GM19455 (cell line): ENCODE measurements at regions not wholly inside any gene's neighbourhood (a gene's known extent, or its start where the extent isn't known, plus 50 kb on each side); places are given as distances from the start of the nearest gene placed in this dataset.

Experiments used
- ATAC-seq: cut with Tn5 transposase; IDR thresholded peaks from one replicate; pipeline ENCODE4 v1.9.1; 2021; ENCODE audit not compliant: unreplicated experiment

DNA sequence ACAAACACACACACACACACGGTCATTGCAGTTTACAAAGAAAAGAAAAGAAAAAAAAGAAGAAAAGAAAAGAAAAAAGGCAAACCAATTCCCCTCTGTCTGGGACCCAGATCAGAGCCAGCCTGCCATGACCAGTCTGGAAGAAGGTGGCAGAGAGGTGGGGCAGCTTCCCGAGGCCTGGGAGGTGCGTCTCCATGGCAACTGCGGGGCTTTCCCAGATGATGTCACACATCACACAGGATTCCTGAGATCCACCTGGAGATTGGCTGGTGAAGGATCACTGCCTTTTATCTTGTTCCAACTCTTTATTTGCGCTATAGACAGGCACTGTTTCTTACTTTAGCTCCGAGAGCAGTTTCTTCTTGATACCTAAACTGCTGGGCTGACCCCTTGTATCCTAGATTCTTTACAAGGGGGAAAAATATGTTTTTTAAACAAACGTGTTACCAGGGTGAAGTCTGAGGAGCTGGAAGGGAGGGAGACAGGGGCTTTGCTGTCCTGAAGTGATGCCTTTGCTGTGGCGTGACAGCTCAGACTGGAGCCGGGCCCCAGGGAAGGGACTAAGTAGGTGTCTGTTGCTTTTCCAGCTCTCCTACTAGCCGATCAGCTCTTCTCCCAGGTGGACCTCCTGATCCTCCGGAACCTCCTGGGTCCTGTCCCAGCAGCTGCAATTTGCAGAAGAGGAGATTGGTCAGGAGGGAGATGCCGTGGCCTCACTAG is 298.5 kb downstream of the KLF6 start:
- ATAC-seq, result no peak

DNA sequence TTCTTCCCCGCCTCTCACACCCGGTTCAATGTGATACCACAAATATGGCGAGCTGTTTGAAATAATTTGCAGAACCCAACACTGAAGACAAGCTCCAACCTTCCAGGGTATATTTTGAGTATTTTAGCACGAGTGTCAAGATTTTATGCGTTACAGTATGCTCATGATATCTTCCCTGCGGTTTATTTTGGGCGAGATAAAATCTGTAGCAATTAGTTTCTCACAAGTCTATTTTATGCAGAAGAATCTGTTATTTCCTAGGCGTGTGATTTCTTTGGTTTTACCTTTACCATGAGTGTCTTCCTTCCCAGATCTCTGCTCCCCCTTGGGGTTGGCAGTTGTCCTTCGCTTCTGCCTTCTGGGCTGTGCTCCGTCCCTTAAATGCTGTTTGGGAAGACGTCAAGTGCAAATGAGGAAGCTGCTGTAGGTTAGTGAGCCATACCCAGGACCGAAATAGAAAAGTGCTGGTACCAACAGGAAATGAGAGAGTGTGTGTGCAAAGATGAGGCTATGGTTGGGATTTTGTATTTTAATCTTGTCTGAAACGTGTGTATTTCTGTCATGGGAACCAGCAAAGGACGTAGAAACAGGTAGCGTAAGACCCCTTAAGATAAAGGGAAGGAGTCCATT is 299.8 kb downstream of the KLF6 start:
- ATAC-seq, result peak; percentile 45

DNA sequence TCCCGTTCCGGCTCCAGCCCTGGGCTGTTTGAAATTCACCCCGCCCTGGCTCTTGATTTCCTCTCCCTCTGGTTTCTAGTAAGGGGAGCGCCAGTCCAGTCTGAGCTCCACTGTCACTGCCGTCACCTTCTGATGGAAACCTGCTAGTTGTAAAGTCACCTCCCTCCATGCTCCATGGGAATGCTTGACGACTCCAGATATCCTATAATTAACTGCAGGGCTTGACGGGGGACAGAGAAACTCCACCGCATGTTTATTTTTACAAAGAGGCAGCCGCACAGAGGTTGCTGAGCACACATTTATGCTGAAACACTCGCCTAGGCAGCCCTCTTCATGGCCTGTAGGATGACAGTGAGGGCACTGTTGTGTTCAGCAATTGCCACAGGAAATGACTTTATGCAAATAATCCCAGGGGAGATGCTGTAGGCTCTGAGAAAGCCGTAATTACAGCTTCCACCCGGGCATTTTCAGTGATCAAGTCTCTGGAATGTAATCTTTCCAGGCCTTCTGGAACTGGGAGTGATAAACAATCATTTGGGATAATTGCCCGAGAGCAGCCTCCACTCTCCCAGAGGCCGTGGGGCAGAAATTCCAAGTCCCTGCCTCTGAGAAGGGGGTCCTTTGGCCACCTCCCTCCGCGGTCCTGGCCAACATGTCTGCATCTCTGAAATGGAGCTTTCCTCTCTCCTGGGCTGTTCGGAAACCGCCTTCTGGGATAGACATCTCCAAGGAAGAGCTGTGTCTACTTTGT is 300.5 kb downstream of the KLF6 start:
- peak; percentile 82 for ATAC-seq

DNA sequence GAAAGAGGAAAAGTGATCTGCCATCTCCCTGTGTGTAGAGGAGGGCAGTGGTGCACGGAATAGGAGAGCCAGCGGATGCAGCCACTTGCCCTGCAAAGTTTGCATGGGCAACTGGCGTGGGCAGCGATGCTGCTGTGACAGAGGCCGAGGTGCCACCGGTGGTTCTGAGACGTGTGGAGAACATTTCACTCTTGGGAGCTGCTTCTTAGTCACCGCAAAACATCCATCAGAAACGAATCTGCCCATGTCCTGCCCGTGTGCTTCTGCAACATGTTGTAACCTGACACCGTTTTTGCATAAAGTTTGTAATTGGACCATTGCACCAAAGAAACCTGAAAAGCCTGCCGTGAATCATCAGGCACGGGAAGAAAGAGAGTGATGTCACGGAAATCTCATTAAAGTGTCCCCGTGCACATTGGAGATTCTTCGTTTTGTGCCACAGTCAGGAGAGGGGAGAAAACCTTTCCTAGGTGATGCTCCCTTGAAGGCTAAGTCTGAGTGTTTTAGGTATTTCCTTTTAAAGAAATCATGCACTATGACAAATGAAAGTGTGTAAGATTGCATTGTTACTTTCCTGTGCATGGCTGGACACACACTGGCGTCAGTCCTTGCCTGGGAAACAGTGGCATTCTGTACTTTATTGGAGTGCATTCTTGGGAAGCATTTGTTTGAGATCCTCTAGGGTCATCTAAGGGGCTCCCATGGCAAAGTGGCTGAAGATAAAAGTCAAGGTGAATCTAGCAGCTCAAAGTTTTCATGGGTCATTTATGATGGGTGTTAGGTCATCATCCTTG is 302.6 kb downstream of the KLF6 start:
- ATAC-seq, result no peak

DNA sequence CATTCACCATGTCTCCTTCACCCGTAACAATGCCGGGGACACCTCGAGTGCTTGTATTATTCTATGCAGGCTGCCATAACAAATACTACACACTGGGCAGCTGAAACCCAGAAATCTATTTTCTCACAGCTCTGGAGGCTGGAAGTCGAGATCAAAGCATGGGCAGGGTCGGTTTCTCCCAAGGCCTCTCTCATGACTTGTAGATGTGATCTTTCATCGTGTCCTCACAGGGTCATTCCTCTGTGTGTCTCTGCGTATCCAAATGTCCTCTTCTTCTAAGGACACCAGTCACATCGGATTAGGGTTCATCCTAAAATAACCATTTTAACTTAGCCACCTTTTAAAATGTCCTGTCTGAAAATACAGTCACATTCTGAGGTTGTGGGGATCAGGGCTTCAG is 303.5 kb downstream of the KLF6 start:
- no peak for ATAC-seq

DNA sequence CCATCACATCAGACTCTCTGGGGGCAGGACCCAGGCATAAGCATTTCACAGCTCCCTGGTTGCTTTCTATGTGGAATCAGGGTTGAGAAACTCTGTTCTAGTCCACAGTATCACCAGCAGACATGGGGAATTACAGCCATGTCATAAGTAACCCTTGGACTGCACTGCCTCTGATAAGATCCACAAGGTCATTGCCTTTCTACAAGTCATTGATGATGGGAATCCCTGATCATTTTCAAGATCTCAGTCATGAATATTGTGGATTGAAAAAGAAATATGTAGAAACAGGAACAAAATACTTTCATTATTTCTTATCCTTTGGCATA is 304.1 kb downstream of the KLF6 start:
- ATAC-seq, result no peak

DNA sequence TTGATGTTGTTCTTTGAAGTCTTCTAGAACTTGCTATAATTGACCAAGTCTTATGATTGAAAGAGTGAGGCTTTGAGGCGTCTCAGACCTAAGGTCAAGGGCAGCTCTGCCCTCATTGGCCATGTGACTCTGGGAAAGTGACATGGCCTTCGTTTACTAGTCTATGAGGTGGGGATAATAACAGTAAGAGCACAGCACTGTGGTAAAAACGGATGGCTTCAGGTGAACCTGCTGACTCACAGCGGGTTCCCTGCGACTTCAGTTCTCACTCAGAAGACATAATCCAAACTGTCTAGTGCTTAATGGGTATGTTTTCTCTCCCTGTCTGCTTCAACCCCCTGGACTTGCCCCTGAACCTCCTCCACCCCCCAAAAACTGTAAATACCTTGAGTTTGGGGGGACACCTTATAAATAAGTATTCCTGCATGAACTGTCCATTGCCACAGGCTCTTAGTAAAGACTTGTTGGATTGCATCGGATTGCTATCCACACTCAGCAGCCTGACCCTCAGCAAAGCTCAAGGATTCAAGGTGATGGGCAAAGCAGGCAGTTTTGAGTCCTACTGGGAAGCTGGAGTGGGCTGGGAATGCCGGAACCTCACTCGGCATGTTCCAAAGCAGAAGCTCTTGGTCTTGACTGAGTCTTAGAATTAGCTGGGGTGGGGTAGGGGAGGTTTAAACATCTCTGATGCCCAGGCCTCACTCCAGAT is 304.6 kb downstream of the KLF6 start:
- no peak for ATAC-seq

DNA sequence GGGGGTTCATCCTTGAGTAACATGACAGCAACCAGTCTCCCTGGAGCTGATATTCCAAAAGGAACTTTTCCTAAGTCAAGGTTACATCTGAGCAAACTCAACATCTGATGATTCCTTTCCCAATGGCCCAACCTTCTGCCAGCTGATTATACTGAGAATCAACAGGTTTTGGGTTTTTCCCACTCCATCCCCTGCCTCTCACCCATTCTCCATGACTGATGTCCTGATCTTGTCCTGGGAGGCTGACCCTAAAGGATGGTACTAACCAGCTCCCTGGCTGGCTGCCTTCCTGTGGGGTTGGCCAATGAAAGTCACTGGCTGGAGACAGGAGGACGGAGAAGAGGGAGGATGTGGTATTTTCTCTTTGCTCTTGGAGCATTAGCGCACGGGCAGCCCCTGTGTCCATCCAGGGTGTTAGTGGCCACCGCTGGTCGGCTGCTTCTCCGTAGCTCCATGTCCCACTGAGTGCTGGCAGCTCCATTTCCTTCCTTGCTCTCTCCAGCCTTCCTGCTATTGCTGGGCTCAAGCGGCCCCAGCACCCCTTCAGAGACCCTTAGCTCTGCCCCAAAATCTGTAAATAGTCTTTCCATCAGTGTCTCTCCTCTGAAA is 306.2 kb upstream of the PITRM1 start:
- no peak for ATAC-seq

DNA sequence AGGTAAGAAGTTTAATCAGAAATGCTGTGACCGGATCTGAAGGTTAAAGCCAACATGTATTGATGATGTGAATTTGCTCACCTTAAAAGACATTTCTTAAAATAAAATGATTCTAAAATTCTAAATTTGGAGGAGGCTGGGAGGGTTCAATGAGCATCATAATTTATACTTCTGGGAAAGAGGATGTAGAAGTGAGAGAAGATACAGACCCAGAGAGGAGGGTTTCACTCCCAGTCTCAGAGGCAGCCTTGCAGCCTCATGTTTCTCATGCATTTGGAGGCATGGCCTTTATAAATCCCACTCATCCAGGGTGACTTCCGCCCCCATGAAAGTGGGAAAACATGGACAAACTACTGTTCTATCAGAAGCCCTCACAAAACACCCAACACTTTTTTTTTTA is 305.6 kb upstream of the PITRM1 start:
- peak; percentile 74 for ATAC-seq

DNA sequence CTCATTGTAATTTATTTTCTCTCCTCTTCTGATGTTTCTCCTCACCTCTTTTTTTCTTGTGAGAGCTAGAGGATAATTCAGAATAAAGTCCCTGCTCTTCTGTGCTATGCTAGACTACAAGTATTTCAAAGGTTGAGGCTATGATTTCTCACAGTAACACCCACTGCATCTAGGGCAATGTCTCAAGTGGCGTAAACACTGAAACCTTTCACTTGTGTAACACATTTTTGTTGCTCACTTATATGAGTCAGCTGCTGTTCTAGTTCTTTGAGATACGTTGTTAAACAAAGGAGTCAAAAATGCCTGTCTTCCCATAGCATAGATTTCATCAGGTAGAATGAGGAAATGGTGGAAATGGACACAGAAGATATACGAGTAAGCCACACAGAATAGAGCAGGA is 305.1 kb upstream of the PITRM1 start:
- ATAC-seq, result peak; percentile 70

DNA sequence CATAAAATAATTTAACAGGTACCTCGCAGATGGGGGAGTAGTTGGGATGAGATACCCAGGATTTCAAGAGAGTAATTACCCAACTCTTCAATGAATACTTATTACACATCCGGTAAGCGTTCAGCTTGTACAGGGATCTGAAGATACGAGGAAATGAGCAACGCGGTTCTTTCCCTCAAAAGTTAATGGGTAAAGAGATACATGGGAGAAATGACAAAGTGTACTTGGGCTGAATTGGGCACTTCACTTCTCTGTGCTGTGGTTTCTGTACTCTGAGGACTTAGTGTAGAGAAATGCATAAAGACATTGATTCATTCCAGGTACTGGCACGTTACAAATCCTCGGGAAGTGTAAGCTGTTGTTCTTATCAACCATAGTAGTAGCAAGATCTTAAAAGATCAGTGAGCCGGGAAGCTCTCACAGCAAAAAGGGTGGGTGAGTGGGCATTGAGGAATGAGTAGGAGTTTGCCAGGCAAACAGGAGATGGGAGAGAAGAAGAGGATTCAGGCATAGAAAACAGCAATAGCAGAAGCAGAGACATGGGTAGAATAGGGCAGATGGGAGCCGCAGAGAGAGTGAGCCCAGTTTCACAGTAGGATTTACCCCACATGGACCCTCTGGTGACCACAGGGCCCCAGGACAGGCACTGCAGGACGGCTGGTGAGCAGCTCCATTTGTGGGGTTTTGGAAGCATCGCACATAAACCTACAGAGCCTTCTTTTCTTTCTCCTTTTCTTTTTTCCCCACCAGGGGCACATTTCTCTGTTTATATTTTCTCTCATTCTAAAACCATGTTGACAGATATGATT is 304.3 kb upstream of the PITRM1 start:
- ATAC-seq, result no peak

DNA sequence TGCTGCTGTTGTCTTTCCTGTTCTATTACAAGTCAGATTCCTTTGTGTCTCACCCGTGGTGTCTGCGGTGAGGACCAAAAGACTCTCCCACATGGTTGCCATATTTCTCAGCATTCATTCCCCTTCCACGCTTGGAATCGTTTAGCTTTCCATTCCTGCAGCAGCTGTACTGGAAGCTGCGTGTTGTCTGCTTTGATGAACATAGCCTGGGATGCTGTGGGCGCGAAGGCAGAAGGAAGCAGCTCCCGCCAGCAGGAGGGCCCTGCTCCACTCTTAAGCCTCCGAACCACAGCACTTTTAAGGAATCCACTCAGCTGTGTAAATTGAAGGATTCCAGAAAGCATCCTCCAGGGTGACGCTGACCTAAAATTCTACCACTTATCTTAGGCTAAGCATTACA is 303.6 kb upstream of the PITRM1 start:
- ATAC-seq, result no peak

DNA sequence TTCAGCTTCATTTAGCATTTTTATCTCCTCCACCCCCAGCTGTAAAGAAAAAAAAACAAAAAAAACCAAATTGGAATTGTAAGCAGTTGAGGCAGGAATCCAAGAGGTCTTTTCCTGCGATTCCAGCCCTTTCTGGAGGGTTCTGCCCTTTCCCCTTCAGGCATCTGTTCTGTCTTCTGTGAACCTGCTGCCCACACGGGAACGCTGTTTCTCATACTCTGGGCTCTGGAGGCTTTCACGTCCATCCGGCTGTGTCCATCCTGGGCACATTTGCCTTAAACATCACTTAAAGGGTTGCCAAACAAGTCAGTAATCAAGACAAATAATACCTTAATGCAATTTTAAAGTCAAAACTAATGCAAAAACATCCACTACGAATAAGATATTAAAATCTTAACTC is 302.8 kb upstream of the PITRM1 start:
- ATAC-seq, result no peak

DNA sequence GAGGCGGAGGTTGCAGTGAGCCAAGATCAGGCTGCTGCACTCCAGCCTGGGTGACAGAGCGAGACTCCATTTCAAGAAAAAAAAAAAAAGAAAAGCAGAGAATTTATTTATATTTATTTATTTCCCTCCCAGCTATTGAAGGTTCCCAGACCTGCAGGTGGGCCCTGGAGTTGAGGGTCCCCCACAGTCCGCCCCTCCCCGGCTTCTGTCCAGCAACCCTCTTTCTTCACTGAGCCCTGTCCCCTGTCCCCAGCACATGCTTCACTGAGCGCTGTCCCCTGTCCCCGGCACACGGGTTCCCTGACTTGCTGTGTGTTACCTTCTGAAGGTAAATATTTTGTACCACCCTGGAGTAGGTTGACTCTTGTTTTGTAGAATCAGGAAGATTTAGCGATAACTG is 301.7 kb upstream of the PITRM1 start:
- ATAC-seq, result no peak

DNA sequence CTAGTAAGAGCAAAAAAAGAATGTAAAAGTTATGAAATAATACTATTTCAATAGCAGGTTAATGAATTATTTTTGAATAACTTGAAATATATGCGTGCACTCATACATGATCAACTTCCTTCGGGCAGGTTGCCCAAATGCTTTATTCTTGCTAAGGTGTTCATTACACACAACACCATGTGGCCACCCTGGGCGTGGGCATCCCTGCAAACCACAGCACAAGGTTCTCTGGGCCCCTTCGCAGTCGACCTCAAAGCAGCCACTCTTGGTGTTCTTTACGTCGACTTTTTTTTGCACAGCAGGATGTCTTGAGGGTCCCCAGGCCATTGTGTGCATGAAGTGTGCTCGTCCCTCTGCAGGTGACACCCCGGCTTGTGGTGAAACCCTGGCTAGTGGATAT is 300.7 kb upstream of the PITRM1 start:
- no peak for ATAC-seq

DNA sequence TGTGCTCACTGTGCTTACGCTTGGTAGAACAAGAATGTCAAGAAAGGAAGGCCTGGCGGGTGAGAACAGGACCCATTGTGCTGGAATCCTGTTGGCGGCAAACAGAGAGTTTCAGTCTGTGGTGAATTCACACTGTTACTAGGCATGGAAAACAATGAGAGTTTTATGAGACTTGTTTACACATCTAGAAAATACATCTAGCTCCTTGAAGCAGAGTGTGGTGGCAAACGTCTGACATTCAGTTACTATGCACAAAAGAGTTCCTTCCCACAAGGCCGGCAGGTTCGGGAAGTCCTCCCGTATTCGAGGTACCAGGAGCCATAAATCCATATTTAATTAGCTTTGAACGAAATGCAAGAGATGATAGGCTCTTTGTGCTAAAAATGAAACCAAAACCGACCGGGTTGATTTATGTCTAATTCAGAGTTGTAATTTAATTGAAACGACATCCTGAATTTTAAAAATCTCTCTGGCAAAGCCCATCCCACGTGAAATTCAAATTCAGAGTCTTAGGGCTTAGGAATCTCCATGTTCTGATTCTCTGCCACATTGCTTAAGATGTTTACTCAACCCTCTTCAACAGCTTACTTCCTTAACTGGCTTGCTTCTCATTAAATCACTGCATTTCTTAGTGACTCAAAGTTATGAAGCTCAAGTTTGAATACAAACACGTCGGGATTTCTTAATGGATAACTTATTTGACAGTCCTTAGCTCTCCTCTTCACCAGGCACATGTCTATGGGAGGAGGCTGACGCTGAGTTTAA is 299.9 kb upstream of the PITRM1 start:
- ATAC-seq, result no peak

DNA sequence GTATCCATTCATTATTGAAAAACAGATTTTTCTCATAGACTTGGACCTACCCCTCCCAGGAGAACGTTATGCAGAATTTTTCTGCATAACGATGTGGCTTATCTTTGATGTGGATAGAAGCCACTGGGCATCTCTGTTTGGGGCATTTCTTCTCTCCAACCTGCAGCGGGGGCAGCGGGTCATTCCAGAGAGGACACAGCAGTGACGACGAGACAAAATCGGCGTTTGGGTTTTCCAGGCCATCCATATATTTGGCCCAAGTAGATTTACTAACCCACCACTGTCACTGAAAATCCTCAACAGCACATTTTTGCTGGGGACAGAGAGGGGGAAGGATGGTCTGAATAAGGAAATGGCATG is 299.3 kb upstream of the PITRM1 start:
- no peak for ATAC-seq

DNA sequence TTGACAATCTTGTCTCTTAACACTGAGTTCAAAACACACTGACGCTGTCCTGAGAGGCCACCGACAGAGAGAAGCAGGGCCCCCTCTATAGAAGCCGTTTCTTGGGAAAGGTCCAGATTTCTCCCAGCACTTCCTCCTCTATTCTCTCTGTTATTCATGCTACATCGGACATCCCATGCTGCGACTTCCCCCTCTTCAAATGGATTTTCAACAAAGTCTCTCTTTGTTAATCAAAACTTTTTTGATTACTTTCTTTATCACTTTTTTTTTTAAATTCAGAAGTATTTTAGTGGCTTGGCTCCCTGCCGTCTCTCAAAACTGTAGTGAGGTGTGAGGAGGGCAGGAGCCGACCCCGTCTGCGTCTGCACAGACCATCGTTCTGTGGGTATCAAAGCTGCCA is 298.9 kb upstream of the PITRM1 start:
- no peak for ATAC-seq

DNA sequence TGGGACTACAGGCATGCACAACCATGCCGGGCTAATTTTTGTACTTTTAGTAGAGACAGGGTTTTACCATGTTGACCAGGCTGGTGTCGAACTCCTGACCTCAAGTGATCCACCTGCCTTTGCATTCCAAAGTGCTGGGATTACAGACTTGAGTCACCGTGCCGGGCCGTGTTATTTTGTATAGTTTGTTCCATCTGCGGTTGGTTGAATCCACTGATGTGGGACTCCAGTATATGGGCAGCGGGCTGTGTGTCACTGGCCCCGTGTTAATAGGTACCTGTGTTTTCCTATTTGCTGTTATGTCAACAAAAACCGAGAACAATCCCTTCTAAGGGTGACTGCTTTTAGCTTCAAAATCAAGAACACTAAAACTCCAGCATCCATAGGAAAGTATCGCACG is 297.6 kb upstream of the PITRM1 start:
- no peak for ATAC-seq
